WERI-Rb-1 (cell line): ENCODE measurements at regions not wholly inside any gene's neighbourhood (a gene's known extent, or its start where the extent isn't known, plus 50 kb on each side); places are given as distances from the start of the nearest gene placed in this dataset.

Experiments
- DNase-seq: peaks from one replicate; pipeline ENCODE4 v3.0.0-alpha.2; 2020
- H3K27ac ChIP-seq: fragments of 250-450 bp; sonication (Bioruptor Pico); 2 replicates; pipeline ENCODE4 v1.5.1; 2020; ENCODE audit warnings: mild to moderate bottlenecking, moderate library complexity
- H3K27me3 ChIP-seq: fragments of 250-450 bp; sonication (Bioruptor Pico); 2 replicates; pipeline ENCODE4 v1.5.1; 2021; ENCODE audit warnings: mild to moderate bottlenecking, low read depth, moderate library complexity; ENCODE audit not compliant: insufficient read depth, severe bottlenecking
- H3K36me3 ChIP-seq: fragments of 250-450 bp; sonication (Bioruptor Pico); 2 replicates; pipeline ENCODE4 v1.5.1; 2020; ENCODE audit warnings: mild to moderate bottlenecking, moderate library complexity
- H3K4me3 ChIP-seq: 2 replicates; pipeline ENCODE4 v1.5.1; 2011; ENCODE audit warnings: low read depth, mild to moderate bottlenecking, control low read depth, low read length
- H3K9me3 ChIP-seq: fragments of 250-450 bp; sonication (Bioruptor Pico); 2 replicates; pipeline ENCODE4 v1.5.1; 2021; ENCODE audit warnings: mild to moderate bottlenecking, moderate library complexity; ENCODE audit not compliant: severe bottlenecking
- TF ChIP-seq, protein P1 (sequence below): IDR thresholded peaks from 2 replicates; pipeline ENCODE4 v1.5.1; 2011; ENCODE audit warnings: low read depth, mild to moderate bottlenecking, control low read depth, inconsistent platforms, low read length

DNA sequence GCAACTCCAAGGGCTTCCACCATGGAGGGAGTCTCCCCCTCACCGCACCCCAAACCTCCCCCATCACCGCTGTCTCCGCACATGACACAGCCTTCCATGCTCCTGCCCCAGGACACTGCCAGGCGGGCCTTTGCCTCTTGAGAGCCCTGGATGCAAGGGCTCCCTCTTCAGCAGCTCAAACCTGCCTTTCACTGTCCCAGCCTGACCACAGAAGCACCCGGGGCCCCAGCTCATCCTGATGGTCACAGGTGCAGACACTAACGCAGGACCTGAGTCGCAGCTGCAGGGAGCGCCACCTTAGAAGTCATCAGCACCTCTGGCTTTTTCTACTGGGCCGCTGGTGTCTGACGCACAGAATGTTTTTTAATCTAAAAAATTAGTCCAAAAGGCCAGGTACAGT is 54.0 kb downstream of the SYNE3 start:
- Histone ChIP-seq H3K9me3 (no peaks in the 10 kb centered on the region), H3K27me3 (no peaks in the 10 kb centered on the region), H3K36me3 (no peaks in the 10 kb centered on the region), H3K27ac (no peak overlapping the region), H3K4me3 (no peak overlapping the region)
- no peak for DNase-seq
- TF ChIP-seq, protein P1, sequence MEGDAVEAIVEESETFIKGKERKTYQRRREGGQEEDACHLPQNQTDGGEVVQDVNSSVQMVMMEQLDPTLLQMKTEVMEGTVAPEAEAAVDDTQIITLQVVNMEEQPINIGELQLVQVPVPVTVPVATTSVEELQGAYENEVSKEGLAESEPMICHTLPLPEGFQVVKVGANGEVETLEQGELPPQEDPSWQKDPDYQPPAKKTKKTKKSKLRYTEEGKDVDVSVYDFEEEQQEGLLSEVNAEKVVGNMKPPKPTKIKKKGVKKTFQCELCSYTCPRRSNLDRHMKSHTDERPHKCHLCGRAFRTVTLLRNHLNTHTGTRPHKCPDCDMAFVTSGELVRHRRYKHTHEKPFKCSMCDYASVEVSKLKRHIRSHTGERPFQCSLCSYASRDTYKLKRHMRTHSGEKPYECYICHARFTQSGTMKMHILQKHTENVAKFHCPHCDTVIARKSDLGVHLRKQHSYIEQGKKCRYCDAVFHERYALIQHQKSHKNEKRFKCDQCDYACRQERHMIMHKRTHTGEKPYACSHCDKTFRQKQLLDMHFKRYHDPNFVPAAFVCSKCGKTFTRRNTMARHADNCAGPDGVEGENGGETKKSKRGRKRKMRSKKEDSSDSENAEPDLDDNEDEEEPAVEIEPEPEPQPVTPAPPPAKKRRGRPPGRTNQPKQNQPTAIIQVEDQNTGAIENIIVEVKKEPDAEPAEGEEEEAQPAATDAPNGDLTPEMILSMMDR: no peak

DNA sequence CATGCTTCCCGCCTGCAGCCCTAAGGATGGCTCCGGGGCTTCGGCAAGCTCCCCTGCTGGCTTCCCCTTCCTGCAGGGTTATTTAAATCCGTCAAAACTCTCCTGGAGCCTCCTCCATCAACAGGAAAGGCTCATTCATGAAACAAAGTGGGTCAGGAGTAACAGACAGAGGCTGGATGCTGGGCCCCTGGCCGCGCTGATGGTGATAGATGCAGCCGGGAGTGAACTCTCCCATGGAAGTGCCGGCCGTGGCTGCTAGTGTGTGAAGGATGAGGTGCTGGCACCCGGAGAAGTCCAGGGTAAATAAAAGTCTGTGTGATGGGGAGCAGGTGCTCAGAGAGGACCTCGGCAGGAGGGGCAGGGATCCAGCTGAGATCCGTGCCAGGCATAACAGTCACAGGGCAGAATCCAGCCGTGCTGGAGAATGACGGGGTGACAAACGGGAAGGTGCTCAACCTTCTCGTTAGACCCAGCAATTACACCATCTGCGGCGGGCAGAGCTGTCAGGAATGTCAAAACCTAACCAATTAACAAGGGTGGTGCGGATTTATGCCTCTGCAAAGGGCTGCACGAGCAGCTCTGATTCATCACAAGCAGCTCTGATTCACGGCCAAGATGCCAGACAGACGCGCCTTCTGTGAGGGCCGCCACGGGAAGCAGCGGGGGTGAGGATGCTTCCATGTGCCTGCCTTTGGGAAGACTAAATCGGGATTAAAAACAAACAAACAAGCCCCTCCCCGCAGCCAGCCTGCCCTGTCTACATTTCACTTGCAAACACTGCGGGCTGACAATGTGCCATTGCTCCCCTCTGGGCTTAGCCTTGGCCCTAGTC is 55.6 kb downstream of the SYNE3 start:
- Histone ChIP-seq H3K9me3 (no peaks in the 10 kb centered on the region), H3K36me3 (no peaks in the 10 kb centered on the region), H3K27me3 (no peaks in the 10 kb centered on the region), H3K27ac (no peak overlapping the region), H3K4me3 (no peak overlapping the region)
- TF ChIP-seq, protein P1: no peak
- no peak for DNase-seq

DNA sequence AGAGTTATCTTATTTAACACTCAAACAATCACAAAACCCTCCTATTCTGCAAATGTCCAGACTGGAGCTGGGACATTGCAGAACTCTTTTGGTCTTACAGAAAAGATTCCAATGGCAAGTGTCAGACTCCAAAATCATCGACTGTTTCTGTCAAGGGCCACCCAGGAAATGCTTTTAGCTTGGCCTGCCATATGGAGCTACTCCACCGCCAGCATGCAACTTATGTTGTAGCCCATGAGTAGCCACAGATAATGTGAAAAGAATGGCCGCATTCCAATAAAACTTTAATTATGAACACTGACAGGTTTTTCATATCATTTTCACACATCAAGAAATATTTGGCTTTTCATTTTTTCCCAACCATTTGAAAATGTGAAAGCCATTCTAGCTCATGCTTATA is 57.5 kb downstream of the SYNE3 start:
- no peak overlapping the region for H3K4me3 ChIP-seq
- H3K9me3 ChIP-seq: no peaks in the 10 kb centered on the region
- no peak overlapping the region for H3K27ac ChIP-seq

DNA sequence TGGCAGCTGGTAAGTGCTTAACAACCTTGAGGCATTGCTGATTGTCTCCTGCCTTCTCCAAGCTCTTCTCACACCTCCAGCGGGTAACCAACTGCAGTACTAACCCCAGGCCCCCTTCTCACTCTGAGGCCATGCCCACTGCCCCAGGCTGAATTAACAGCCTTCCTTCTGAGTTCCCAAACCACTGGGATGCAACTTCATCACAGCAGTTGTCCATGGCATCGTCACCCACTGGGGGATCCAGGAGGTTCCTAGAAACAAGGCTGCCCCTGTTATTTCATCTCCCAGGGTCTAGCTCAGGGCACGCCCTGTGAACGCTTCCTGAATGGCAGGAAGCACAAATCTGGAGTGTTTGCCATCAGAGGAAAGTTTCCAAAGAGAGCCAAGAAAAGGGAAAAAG is 58.0 kb downstream of the SYNE3 start:
- no peak overlapping the region for H3K27ac ChIP-seq
- no peak for DNase-seq
- H3K36me3 ChIP-seq: no peaks in the 10 kb centered on the region
- H3K9me3 ChIP-seq: no peaks in the 10 kb centered on the region
- no peak overlapping the region for H3K4me3 ChIP-seq
- H3K27me3 ChIP-seq: no peaks in the 10 kb centered on the region
- TF ChIP-seq, protein P1: no peak

More for the DNA sequence above, 57.5 kb downstream of the SYNE3 start:
- Histone ChIP-seq H3K36me3 (no peaks in the 10 kb centered on the region), H3K27me3 (no peaks in the 10 kb centered on the region)
- TF ChIP-seq, protein P1: no peak
- no peak for DNase-seq

DNA sequence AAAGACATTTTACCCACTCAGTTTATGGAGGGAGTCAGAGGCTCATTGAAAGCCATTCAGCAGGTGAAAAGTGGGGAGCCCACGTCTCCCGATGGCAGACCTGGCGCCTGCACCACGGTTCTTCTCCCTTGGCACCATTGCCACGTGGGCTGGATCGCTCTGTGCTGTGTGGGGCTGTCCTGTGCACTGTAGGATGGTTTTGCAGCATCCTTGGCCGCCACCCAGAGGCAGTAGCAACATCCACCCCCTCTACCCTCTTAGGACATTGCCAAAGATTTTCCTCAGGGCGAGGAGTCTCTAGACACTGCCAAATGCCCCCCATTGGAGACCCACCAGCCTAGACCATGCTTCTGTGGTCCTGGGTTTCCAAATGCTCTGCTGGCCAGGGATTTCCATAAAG is 60.2 kb downstream of the SYNE3 start:
- H3K9me3 ChIP-seq: no peaks in the 10 kb centered on the region
- H3K27ac ChIP-seq: no peak overlapping the region
- H3K36me3 ChIP-seq: no peaks in the 10 kb centered on the region
- DNase-seq: no peak
- H3K27me3 ChIP-seq: no peaks in the 10 kb centered on the region
- TF ChIP-seq, protein P1: no peak
- no peak overlapping the region for H3K4me3 ChIP-seq

DNA sequence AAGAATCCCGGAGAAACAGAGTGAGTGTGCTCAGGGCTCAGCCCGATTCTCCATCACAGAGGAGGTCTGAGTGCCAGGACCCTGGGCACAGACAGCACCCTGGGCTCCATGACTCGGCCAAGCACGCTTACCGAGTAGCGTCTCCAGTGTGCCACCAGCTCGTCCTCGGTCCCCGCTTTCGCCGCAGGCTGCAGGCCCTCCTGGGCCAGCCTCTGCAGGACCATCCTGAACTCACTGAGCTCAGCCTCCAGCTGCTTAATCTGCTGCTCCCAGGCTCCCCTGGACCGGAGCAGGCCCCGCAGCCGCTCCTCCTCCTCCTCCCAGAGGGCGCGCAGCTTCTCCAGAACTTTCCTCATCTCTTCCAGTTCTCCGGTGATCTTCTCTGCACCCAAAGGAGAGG is 61.2 kb downstream of the SYNE3 start:
- Histone ChIP-seq H3K36me3 (no peaks in the 10 kb centered on the region), H3K9me3 (no peaks in the 10 kb centered on the region), H3K27me3 (no peaks in the 10 kb centered on the region), H3K4me3 (no peak overlapping the region), H3K27ac (no peak overlapping the region)
- DNase-seq: no peak
- TF ChIP-seq, protein P1: no peak
